ENCODE measurements at regions not wholly inside any gene's neighbourhood (a gene's known extent, or its start where the extent isn't known, plus 50 kb on each side); places are given as distances from the start of the nearest gene placed in this dataset.

DNA sequence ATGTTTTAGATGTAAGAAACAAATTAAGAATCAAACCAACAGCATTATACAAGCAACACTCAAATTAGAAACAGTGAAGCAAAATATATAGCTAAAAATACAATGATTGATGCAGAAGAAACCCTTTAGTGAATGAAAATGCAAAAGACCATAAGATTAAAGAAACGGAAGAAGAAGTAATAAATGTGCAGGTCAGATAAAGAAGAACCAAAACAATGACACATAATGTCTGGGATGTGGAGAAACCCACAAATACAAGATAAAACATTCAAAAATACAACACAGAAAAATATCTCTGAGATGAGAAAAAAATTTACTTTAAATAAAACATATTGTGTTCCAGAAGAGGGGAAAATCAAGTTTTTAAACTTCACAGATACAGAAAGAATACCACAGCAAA, 73.4 kb upstream of the AVPR1A start:
- DNase-seq: no peak

DNA sequence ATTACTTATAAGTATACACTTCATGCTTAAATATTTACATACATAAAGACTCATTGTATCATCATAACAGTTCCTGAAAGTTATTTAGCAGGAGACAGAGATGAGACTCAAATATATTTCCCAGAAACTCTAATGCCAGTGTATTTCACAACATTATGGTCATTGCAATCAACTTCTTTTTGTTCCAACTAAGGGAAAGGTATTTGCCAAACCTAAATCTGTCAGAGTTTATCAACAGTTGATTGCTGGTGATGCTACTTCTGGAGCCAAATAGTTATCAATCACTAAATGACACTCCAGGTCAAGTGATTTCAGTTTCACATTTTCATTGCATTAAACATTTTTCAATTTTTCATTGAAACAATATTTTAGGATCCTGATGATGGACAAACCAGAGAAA, 72.1 kb upstream of the AVPR1A start:
- DNase-seq: no peak

DNA sequence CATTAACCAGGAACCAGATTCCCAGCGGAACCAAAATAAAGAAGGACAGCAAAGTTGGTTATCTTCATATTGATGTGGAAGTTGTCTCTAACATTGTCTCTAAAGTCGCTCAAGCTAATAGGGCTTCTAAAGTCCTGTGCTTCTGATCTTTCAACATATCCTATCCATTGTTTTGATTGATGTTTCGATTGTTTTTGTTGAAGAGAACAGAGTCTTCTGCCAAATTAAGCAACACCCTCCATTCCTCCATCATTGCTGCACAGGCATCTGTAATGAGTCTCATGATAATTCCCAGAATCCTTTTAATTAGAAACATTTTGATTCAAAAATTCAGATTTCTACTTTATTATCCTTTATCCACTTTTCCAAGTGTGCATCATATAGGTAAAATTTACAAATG, 71.6 kb upstream of the AVPR1A start:
- DNase-seq: no peak

GRCh38 chr12:63220921-63221320, 69.9 kb upstream of the AVPR1A start:
- DNase-seq: no peak

DNA sequence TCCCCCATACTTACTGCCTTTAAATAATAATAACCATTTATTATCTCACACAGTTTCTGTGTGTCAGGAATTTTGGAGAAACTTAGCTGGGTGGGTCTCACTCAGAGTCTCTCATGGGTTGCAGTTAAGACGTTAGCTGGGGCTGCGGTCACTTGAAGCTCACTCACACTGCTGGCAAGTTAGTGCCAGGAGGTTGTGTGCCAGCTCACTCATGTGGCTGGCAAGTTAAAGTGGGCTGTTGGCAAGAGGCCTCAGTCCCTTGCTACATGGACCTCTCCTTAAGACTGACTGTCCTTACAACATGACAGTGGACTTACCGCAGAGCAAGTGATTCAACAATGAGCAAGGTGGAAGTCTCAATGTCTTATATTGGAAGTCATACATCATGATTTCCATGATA, 61.3 kb upstream of the AVPR1A start:
- DNase-seq: no peak

- no peak for DNase-seq
These were observed 58.0 kb upstream of the AVPR1A start for GRCh38 chr12:63208956-63209355.

- peak; percentile 1 for DNase-seq
These were observed 55.9 kb upstream of the AVPR1A start for GRCh38 chr12:63206909-63207308.

DNA sequence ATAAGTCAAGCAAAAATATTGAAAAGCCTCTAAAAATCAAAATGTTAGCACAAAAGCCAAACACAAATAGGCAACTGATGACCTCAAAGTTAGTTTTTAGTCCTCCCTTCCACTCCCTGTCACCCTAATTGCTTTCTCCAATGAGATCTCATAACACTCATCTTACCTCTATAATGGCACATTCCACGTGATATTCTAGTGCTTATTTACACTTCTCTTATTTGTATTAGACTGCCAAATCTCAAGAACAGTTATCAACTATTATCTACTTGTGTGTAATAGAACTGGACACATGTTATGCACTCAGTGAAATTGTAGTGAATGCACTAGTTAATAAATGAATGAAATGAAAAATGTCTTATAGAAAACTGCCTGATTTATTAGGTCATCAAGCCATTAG, 55.5 kb upstream of the AVPR1A start:
- DNase-seq: no peak
